Retina (tissue), 1 donor: ENCODE measurements at regions not wholly inside any gene's neighbourhood (a gene's known extent, or its start where the extent isn't known, plus 50 kb on each side); places are given as distances from the start of the nearest gene placed in this dataset.

Experiments used
- DNase-seq: peaks from one replicate; pipeline ENCODE4 v3.0.0-alpha.2; 2016

DNA sequence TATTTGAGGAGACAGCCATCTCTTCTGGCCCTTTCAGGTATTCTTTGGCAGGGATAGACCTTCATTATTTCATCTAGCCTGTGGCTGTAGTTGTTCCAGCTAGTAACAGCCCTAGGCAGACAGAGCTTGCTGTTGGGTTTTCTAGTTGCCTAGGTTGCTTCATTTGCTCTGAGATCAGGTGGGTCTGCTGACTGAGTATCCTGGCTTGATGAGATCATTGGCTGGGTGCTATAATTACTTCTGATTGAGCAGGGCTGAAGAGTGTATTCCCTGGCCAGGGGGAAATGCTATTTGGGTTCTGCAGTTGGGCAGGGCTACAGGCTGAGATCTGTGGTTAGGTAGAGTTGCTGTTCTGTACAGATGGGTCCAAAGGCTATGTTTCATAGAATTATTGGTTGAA lies 456.1 kb downstream of the PSAT1 start:
- no peak for DNase-seq

- no peak for DNase-seq
Observed at GRCh38 chr9:78756813-78757510, 460.0 kb downstream of the PSAT1 start.

DNA sequence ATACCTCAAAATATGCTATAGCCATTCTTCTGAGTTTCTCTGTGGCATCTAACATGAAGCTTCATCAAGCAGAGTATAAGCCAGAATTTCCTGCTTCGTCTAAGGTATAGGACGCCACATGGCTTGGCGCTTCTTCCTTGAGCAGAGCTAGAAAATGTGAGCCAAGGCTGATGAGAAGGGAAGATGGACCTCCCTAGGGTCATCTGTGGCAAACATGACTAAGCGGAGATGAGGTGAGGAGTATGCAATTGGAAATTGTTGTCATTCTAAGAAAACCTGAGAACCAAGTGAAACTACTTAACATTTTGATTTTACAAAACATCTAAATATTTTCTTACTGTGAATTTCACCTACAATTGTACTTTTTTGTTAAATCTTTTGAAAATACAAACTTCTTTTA lies 466.5 kb downstream of the PSAT1 start:
- DNase-seq = no peak

DNA sequence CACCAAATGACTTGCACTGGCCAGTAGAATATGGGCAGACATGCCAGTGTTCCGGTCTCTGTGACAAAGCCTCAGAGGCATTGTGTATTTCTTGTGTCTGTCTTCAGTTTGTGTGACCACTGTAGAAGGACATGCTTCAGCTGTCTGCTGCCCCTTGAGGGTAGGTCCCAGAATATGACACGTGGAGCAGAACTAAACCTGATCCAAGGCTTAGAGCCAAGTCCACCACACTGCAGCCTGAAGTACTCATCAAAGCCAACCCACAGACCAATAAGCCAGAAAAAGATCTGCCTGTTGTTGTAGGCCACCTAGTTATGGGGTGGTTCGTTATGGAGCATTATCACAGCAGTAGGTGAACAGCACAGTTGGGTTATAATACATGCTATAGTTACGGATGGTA lies 468.9 kb downstream of the PSAT1 start:
- DNase-seq = no peak

- DNase-seq = no peak
Observed at GRCh38 chr9:78767490-78767889, 470.6 kb downstream of the PSAT1 start.

DNA sequence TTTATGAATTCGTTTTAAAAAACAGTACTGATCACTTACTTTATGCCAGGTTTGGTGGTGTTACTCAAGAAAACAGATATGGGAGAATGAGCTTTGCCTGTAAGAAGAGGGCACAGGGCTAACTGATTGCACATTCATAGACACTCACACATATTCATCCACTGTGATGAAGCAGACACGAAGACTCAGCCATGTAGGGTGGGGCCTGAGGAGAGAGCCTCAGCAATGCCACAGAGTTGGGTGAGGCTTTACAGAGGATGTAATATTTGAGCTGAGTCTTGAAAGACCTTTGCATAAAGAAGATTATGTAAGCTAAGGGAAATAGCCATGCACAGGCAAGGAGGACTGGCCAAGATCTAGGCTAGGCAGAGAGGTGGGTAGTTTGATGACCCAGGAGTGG lies 472.8 kb downstream of the PSAT1 start:
- DNase-seq = no peak

- DNase-seq = peak; percentile 22
Observed at GRCh38 chr9:78775211-78775610, 478.3 kb downstream of the PSAT1 start.

DNA sequence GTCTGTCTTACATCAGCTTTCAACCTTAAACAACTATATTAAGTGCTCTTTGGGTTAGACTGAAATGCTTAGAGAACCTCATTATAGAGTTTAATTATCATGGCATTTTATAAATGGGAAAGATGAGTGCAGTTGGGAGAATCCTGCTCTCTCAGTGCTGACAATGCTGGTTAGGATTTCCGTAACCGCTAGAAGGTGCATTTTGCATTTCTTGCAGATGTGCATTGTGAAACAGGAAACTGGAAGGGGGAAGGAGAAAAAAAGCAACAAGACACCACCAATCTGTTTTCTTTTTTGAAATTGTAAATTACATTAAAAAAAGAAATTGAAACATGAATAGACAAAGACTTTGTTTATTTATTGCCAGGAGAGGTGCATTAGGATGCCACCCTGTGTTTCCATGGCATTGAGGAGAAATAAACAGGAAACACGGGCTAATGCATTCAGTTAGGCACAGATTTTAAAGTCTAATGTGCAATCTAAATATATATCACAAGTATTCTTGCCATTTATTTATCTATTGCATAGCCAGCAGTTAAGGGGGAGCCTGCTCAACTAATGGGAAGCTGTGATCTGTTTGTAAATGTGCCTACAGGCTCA lies 478.9 kb downstream of the PSAT1 start:
- no peak for DNase-seq

GRCh38 chr9:78777747-78778146 lies 480.8 kb downstream of the PSAT1 start:
- DNase-seq = no peak

DNA sequence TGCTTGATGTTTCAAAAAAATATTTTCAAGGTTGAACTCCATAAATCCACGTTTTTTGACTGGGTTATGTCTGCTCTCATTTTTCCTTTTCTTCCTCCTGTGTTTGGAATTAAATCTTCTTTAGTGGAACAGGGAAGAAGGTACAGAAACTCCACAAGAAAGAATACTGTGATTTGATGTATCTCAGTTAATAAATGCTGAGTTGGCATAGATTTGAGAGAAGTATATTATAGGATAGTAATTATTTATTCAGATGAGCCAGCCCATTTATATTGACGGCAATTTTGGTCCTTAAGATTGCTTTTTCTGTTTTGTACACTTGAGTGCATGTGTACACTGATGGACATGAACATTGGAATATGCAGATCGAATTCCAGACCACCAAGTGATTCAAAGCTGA lies 481.4 kb downstream of the PSAT1 start:
- no peak for DNase-seq

GRCh38 chr9:78778861-78779374 lies 482.0 kb downstream of the PSAT1 start:
- no peak for DNase-seq

DNA sequence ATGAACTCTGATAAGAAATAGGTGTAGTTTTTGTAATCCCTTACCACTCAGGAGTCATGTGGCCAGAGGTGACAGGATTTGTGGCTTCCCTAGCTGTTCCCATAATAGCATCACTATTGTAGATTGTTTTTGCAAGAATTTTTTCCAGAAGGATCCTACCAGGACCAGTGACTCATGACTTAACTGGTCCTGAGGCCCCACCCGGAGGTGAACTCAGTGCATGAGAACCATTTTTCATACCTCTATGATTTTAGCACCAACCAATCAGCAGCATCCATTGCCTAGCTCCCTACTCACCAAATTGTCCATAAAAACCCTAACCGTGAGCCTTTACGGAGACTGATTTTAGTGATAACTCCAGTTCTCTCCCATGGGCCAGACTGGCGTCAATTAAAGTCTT lies 484.8 kb downstream of the PSAT1 start:
- no peak for DNase-seq

- no peak for DNase-seq
Observed at GRCh38 chr9:78782234-78782633, 485.3 kb downstream of the PSAT1 start.

- DNase-seq = no peak
Observed at GRCh38 chr9:78782858-78783257, 485.9 kb downstream of the PSAT1 start.

DNA sequence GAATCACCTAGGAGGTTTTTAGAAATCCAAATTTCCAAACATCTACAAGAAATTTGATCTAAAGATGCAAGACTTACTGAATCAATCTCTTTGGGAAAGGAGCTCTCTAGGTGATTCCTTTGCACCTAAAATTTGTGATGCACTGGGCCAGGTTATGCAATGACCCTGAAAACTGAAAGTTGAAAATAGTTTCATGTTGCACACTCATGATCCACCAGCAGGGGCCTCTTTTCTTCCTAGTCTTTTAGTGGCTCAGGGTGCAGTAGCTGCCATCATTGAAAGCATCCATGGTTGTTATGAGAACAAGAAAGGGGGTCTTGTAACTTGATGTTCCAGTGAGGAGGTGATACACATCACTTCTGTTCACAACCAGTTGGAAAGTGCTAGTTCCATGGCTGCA lies 486.8 kb downstream of the PSAT1 start:
- DNase-seq = no peak

DNA sequence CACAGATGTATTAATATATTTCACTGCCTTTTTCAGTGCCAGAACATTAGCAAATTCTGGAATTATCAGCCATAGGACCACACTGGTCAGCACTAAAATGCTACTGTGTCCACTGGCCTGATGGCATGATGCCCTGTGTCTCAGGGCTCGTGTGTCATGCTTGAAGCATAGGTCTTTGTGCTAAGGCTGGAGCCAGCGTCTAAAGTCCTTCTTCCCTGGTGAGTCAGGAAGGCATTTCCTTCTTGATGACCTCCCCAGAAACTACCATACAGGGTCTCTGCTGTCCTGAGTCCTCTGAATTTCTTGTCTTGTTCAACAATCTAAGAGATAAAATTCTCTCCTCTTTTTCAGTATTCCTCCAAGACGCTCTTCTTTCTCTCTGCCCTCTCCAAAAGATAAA lies 489.9 kb downstream of the PSAT1 start:
- no peak for DNase-seq

DNA sequence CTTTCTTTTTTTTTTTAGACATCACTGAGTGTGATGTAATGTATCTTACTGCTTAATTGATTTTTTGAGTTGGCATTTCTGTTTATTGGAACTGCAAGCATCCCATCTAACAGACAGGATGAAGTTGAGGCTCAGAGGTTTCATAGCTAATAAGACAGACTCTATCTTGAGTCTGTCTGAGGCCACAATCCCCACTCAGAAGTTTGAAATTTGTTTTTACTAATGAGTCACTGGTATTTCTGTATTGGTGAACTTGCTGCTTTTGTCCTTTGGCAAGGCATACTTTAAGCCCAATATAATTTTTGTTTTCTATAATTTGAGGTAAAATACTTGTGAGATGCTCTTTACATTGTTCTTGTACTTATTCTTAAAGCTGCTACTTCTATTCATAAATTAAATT lies 491.2 kb downstream of the PSAT1 start:
- DNase-seq = no peak

DNA sequence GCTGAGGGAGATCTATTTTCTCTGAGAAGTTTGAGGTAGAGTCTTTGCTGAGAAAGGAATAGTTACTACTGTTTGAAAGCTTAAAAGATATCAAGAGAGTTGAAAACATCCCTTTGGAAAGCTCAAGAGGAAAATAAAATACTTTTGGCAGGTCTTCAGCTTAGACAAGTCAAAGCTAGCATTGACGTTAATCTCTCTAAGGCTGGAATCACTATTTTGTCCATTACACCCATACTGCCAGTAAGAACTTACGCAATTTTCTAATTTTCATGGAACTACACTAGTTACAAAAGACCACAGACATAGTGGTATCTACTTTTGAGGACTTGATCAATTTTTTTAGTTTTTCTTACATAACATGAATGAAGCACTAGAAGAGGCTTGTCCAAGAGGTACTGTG lies 494.9 kb downstream of the PSAT1 start:
- DNase-seq = no peak

GRCh38 chr9:78792745-78793144 lies 495.8 kb downstream of the PSAT1 start:
- DNase-seq = no peak

- no peak for DNase-seq
Observed at GRCh38 chr9:78805771-78806170, 508.8 kb downstream of the PSAT1 start.

GRCh38 chr9:78806492-78807160 lies 509.7 kb downstream of the PSAT1 start:
- DNase-seq = no peak

DNA sequence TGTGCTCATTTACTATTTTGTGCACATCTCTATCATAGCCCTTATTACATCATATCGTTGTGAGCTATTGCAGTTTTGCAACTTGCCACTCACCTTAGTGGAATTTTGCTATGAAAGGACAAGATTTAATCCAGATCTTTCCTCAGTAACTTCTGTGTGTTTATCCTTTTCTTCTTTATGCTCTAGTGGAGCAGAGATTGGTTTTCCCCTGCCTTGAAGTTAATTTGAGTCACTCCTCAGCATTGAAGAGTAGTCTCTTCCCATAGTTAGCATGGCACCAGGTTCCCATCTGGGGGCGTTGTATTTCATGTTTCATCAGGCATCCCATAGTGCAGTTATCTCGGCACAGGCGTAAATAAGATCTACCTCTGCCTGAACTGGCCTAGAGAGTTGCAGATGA lies 510.4 kb downstream of the PSAT1 start:
- no peak for DNase-seq

DNA sequence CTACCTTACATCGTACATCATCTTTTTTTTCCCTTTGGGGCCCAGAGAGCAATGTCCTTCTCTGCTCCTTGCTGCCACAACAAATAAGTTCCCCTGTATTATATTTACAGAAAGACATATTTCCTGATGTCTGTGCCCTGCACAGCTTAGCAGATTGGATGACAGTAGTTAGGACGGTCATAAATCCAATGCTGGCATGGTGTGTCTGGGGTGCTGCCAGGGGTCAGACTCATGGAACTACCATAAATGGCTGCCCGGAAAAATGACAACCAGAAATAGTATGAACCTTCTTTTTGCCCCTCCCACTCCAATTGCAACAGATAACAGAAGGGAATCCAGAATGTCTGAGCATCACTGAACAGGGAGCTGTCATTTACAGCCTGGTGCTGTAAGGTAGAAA lies 511.1 kb downstream of the PSAT1 start:
- no peak for DNase-seq

DNA sequence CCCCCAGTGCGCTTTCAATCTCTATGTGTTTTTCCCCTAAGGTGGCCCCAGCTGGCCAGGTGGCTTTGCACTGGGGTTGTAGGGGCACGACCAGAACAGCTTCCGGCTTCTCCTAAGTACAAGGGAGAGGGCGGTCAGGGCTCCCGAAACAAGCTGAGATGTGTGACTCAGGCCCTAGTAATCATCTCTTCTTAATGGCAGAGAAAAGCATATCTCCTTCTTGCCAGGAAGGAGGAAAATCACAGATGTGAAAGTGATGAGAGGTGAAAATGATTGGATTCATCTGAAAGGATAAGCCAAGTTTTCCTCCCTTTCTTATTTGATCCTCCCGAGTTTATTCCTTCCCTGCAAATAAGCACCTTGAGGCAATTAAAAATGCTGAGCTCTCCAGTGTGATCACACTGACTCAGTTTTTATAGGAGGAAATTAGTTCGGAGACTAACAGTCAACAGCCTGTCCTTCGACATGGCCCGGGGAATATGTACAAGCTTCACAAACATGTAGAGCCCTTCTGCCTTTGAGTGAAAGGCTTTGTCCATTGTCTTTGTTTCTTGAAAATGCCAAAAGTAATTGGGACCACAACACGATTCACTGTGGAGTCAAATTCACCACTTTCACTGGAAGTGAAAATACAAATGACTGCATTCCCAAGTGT lies 514.8 kb downstream of the PSAT1 start:
- no peak for DNase-seq
